HCT116 (cell line): ENCODE measurements at regions not wholly inside any gene's neighbourhood (a gene's known extent, or its start where the extent isn't known, plus 50 kb on each side); places are given as distances from the start of the nearest gene placed in this dataset.

ENCODE experiments used
- ATAC-seq: fragments of 200-7000 bp; cut with Tn5 transposase; 2 replicates; pipeline ENCODE4 v1.9.1; 2020; ENCODE audit warnings: mild to moderate bottlenecking, moderate library complexity
- BruUV-seq: library from RNA; stranded (reverse); fragments of 400-500 nt; replicated peaks from 2 replicates; lab custom pipeline; 2021; lab: Mats Ljungman, UMichigan
- CTCF ChIA-PET: fragments of 300-600 bp; sonication (Branson Sonifier 250); formaldehyde crosslinking; loops from one replicate; lab custom pipeline; 2021; ENCODE audit warnings: antibody characterized with exemption; lab: Charles Lee
- POLR2A ChIA-PET: fragments of 300-600, 350-600 bp; sonication (Branson Sonifier 250); formaldehyde crosslinking; loops from one replicate; lab custom pipeline; 2021; ENCODE audit warnings: antibody characterized with exemption; lab: Charles Lee
- RAD21 ChIA-PET, 2 experiments: fragments of 300-600 bp; sonication (Branson Sonifier 250); formaldehyde crosslinking; loops; one replicate each; lab custom pipeline; 2023; ENCODE audit warnings: low total read pairs in 2 of 2; ENCODE audit not compliant: uncharacterized antibody in 2 of 2, unreplicated experiment in 2 of 2, low non-redundant PET in 1 of 2; lab: Charles Lee
- DNase-seq: peaks from one replicate; pipeline ENCODE4 v3.0.0-alpha.2; 2010; ENCODE audit warnings: low read depth, low spot score
- H2AFZ ChIP-seq: fragments of 200-600 bp; shearing (Covaris generic), sonication (generic); 2 replicates; pipeline ENCODE4 v1.6.1; 2017; ENCODE audit warnings: low read depth, mixed run types, mixed read lengths, antibody characterized with exemption, low read length; ENCODE audit not compliant: poor library complexity, severe bottlenecking
- H3K27ac ChIP-seq: 2 replicates; pipeline ENCODE4 v1.5.1; 2012; ENCODE audit warnings: low read depth, low read length
- H3K27me3 ChIP-seq: fragments of 200-600 bp; sonication (generic); 2 replicates; pipeline ENCODE4 v1.6.1; 2016; ENCODE audit warnings: mixed run types, low read length, mixed read lengths; ENCODE audit not compliant: insufficient read depth
- H3K36me3 ChIP-seq, 2 experiments: fragments of 200-500 bp in 1 of 2; fragments of 200-600 bp in 1 of 2; sonication (Bioruptor generic) in 1 of 2; sonication (generic) in 1 of 2; 2 replicates each; pipeline versions ENCODE4 v1.5.1 to v1.6.1; 2014 to 2016; ENCODE audit warnings: low read length in 2 of 2, inconsistent platforms in 1 of 2, mixed read lengths in 1 of 2, mixed run types in 1 of 2; ENCODE audit not compliant: insufficient read depth in 2 of 2, control insufficient read depth in 1 of 2
- H3K4me1 ChIP-seq, 2 experiments: fragments of 200-600 bp in 1 of 2; sonication (generic) in 1 of 2; 2 replicates each; pipeline versions ENCODE4 v1.5.1 to v1.6.1; 2012 to 2017; ENCODE audit warnings: low read length in 2 of 2, inconsistent platforms in 1 of 2, mild to moderate bottlenecking in 1 of 2, mixed read lengths in 1 of 2, mixed run types in 1 of 2, moderate library complexity in 1 of 2; ENCODE audit not compliant: insufficient read depth in 2 of 2, control insufficient read depth in 1 of 2
- H3K4me2 ChIP-seq: fragments of 200-600 bp; sonication (generic); 2 replicates; pipeline ENCODE4 v1.6.1; 2017; ENCODE audit warnings: mixed run types, low read length, mixed read lengths
- H3K4me3 ChIP-seq, 2 experiments: fragments of 200-600 bp in 1 of 2; sonication (generic) in 1 of 2; replicated peaks in 1 of 2; 2 replicates each; pipeline ENCODE4 v1.5.1; 2011 to 2016; ENCODE audit warnings: low read length in 2 of 2, control low read depth in 1 of 2, low read depth in 1 of 2, mild to moderate bottlenecking in 1 of 2, mixed read lengths in 1 of 2, mixed run types in 1 of 2
- H3K79me2 ChIP-seq: fragments of 200-600 bp; sonication (generic); 2 replicates; pipeline ENCODE4 v1.6.1; 2017; ENCODE audit warnings: mild to moderate bottlenecking, mixed run types, low read length, moderate library complexity, mixed read lengths; ENCODE audit not compliant: insufficient read depth
- H3K9ac ChIP-seq: fragments of 200-600 bp; sonication (generic); 2 replicates; pipeline ENCODE4 v1.6.1; 2016; ENCODE audit warnings: low read length, mixed read lengths
- H3K9me2 ChIP-seq: fragments of 200-600 bp; sonication (generic), shearing (Covaris generic); 2 replicates; pipeline ENCODE4 v1.6.1; 2017; ENCODE audit warnings: mixed run types, mild to moderate bottlenecking, moderate library complexity; ENCODE audit not compliant: insufficient read depth
- H3K9me3 ChIP-seq, 2 experiments: fragments of 200-500 bp in 1 of 2; fragments of 200-600 bp in 1 of 2; sonication (Bioruptor generic) in 1 of 2; sonication (generic) in 1 of 2; 2 replicates each; pipeline ENCODE4 v1.6.1; 2014 to 2017; ENCODE audit warnings: low read length in 2 of 2, mixed read lengths in 2 of 2, inconsistent platforms in 1 of 2, low read depth in 1 of 2, mild to moderate bottlenecking in 1 of 2, mixed run types in 1 of 2, moderate library complexity in 1 of 2; ENCODE audit not compliant: control insufficient read depth in 1 of 2, insufficient read depth in 1 of 2
- H4K20me1 ChIP-seq: fragments of 200-600 bp; sonication (generic), shearing (Covaris generic); 2 replicates; pipeline ENCODE4 v1.6.1; 2017; ENCODE audit warnings: mixed run types, mild to moderate bottlenecking, moderate library complexity; ENCODE audit not compliant: insufficient read depth
- ATF3 ChIP-seq: IDR thresholded peaks from 2 replicates; pipeline ENCODE4 v1.6.1; 2012
- CBX3 ChIP-seq: IDR thresholded peaks from 2 replicates; pipeline ENCODE4 v1.6.1; 2012; ENCODE audit warnings: low read depth
- CEBPB ChIP-seq: IDR thresholded peaks from 2 replicates; pipeline ENCODE4 v1.6.1; 2012; ENCODE audit warnings: low read depth
- ELF1 ChIP-seq: IDR thresholded peaks from 2 replicates; pipeline ENCODE4 v1.6.1; 2012; ENCODE audit warnings: low read depth, borderline replicate concordance
- FOSL1 ChIP-seq: IDR thresholded peaks from 2 replicates; pipeline ENCODE4 v1.6.1; 2012; ENCODE audit warnings: low read depth
- JUND ChIP-seq: IDR thresholded peaks from 2 replicates; pipeline ENCODE4 v1.6.1; 2012
- POLR2A ChIP-seq: IDR thresholded peaks from 2 replicates; pipeline ENCODE4 v1.7.0; 2011; ENCODE audit warnings: borderline replicate concordance; ENCODE audit not compliant: insufficient read depth, insufficient read length; ENCODE audit errors: extremely low read depth
- RAD21 ChIP-seq: IDR thresholded peaks from 2 replicates; pipeline ENCODE4 v1.6.1; 2012; ENCODE audit warnings: low read depth, mild to moderate bottlenecking
- SRF ChIP-seq: IDR thresholded peaks from 2 replicates; pipeline ENCODE4 v1.6.1; 2012; ENCODE audit warnings: low read depth
- TCF7L2 ChIP-seq: IDR thresholded peaks from 2 replicates; pipeline ENCODE4 v1.7.0; 2011; ENCODE audit warnings: borderline replicate concordance, inconsistent platforms; ENCODE audit not compliant: insufficient read depth, insufficient read length; ENCODE audit errors: extremely low read depth
- YY1 ChIP-seq: IDR thresholded peaks from 2 replicates; pipeline ENCODE4 v1.6.1; 2011; ENCODE audit warnings: low read length, low read depth, moderate library complexity, mild to moderate bottlenecking; ENCODE audit not compliant: insufficient replicate concordance; ENCODE audit errors: extremely low read depth
- ZBTB33 ChIP-seq: IDR thresholded peaks from 2 replicates; pipeline ENCODE4 v1.6.1; 2011; ENCODE audit warnings: mild to moderate bottlenecking, low read length, moderate library complexity; ENCODE audit not compliant: insufficient replicate concordance; ENCODE audit errors: extremely low read depth
- ZNF274 ChIP-seq: fragments of 200-500 bp; sonication (Bioruptor generic); IDR thresholded peaks from 2 replicates; pipeline ENCODE4 v1.6.1; 2014; ENCODE audit warnings: mild to moderate bottlenecking, low read depth, low read length, inconsistent platforms
- intact Hi-C: fragments of 100-400 bp; cut with micrococcal nuclease; formaldehyde crosslinking; loops from 2 replicates; pipeline ENCODE4 v1.10.0; 2022
- TF ChIP-seq, protein P1 (sequence below): IDR thresholded peaks from 2 replicates; pipeline ENCODE4 v1.6.1; 2012

DNA sequence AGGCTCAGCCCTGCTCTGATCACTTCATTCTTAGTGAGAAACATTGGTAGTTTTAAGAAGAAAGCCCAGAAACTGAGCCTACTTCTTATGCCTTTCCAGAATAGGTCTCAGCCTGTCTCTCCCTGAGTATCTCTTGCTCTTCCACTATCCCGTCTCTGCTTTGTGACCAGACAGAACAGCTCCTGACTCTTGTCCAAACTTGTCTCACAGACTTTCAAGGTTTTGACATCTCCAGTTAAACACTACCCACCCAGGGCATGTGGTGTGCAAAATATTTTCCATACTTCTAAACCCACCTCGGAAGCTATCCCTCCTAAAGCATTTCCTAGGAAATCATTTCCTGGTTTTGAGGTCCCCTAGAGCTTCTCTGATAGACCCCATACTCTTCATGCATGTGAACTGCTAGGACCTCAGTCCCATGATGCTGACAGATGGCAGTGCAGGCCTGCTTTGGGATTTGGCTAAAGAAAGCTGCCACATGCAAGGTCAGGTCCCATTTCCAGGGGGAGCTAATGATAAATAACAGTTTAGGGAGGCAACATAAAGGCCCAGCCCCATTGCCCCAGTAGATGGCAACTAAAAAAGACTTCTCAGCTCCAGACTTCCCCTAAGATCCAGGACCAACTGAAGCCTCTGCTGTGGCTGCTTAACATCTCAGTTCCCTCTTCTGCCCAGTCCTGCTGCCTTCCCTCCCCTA lies 211.5 kb downstream of the MED10 start (continued):
- no peak for TF ChIP-seq TCF7L2

GRCh38 chr5:6163913-6164312 lies 214.4 kb downstream of the MED10 start:
- H3K9ac ChIP-seq: no peak overlapping the region
- DNase-seq: no peak
- no peak overlapping the region for H3K4me2 ChIP-seq
- TF ChIP-seq RAD21 (no peak), YY1 (no peak), ZBTB33 (no peak), POLR2A (no peak), ZNF274 (no peak), FOSL1 (no peak), ATF3 (no peak), ELF1 (no peak), CEBPB (no peak), SRF (no peak), CBX3 (no peak), JUND (no peak)
- TF ChIP-seq, protein P1, sequence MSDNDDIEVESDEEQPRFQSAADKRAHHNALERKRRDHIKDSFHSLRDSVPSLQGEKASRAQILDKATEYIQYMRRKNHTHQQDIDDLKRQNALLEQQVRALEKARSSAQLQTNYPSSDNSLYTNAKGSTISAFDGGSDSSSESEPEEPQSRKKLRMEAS: no peak
- TF ChIP-seq, all 23 proteins: peak for 0
- H3K27ac ChIP-seq: no peak overlapping the region
- H3K9me2 ChIP-seq: no peaks in the 10 kb centered on the region
- RAD21 ChIA-PET: no interaction called here
- no peaks in the 10 kb centered on the region for H3K27me3 ChIP-seq
- POLR2A ChIA-PET: no interaction called here
- no peak overlapping the region for H3K4me3 ChIP-seq
- ATAC-seq: no peak
- H4K20me1 ChIP-seq: no peaks in the 10 kb centered on the region
- no peaks in the 10 kb centered on the region for H3K79me2 ChIP-seq
- no TSS peak for BruUV-seq
- intact Hi-C loops: no loop called here
- CTCF ChIA-PET: no interaction called here
- no peak overlapping the region for H2AFZ ChIP-seq
- no peaks in the 10 kb centered on the region for H3K36me3 ChIP-seq
- no peaks in the 10 kb centered on the region for H3K9me3 ChIP-seq
- H3K4me1 ChIP-seq: no peaks in the 10 kb centered on the region
